K562 (cell line): ENCODE measurements at regions not wholly inside any gene's neighbourhood (a gene's known extent, or its start where the extent isn't known, plus 50 kb on each side); places are given as distances from the start of the nearest gene placed in this dataset.

Experiments
- ARHGAP35 ChIP-seq: fragments of 450-650 bp; IDR thresholded peaks from 2 replicates; pipeline ENCODE4 v1.6.1; 2018; ENCODE audit not compliant: partially characterized antibody
- ATF1 ChIP-seq, 2 experiments: fragments of 450-650 bp in 1 of 2; IDR thresholded peaks; 2 replicates each; pipeline ENCODE4 v1.6.1; 2016; ENCODE audit warnings: missing compliant biosample characterization in 1 of 2, missing genetic modification characterization in 1 of 2
- BRF1 ChIP-seq: IDR thresholded peaks from 3 replicates; pipeline ENCODE4 v1.6.1; 2011; ENCODE audit warnings: borderline replicate concordance, mild to moderate bottlenecking; ENCODE audit not compliant: insufficient read length; ENCODE audit errors: extremely low read depth
- CEBPB ChIP-seq: fragments of 450-650 bp; IDR thresholded peaks from 2 replicates; pipeline ENCODE4 v1.6.1; 2016; ENCODE audit warnings: missing genetic modification characterization, missing compliant biosample characterization
- CEBPG ChIP-seq, 3 experiments: fragments of 200-800 bp in 1 of 3; sonication (Bioruptor generic) in 1 of 3; sonication (generic) in 1 of 3; formaldehyde crosslinking in 1 of 3; IDR thresholded peaks in 2 of 3; conservative IDR thresholded peaks in 1 of 3; 2 replicates each; pipeline versions ENCODE4 v1.6.1 to v1.8.0; 2016 to 2022; ENCODE audit warnings: missing compliant biosample characterization in 2 of 3, missing genetic modification characterization in 2 of 3, mild to moderate bottlenecking in 1 of 3, missing genetic modification reagents in 1 of 3
- CREM ChIP-seq: IDR thresholded peaks from 2 replicates; pipeline ENCODE4 v1.6.1; 2014; ENCODE audit warnings: antibody characterized with exemption, low read depth
- FOS ChIP-seq: IDR thresholded peaks from 3 replicates; pipeline ENCODE4 v1.6.1; 2011; ENCODE audit not compliant: insufficient read length; ENCODE audit errors: extremely low read depth
- HNRNPLL ChIP-seq: fragments of 200-400 bp; formaldehyde crosslinking; IDR thresholded peaks from 2 replicates; pipeline ENCODE4 v1.6.1; 2017; ENCODE audit warnings: low read length, low read depth, mild to moderate bottlenecking; ENCODE audit not compliant: poor library complexity, severe bottlenecking
- HNRNPUL1 ChIP-seq: fragments of 200-400 bp; formaldehyde crosslinking; IDR thresholded peaks from 2 replicates; pipeline ENCODE4 v1.6.1; 2017; ENCODE audit warnings: low read length
- KLF1 ChIP-seq: fragments of 450-650 bp; IDR thresholded peaks from 2 replicates; pipeline ENCODE4 v1.6.1; 2016; ENCODE audit warnings: missing genetic modification characterization, missing compliant biosample characterization
- MAFK ChIP-seq: IDR thresholded peaks from 2 replicates; pipeline ENCODE4 v1.6.1; 2011; ENCODE audit warnings: low read length, improper control_type of control experiment
- NR2C1 ChIP-seq, 2 experiments: fragments of 450-650 bp; IDR thresholded peaks; 2 replicates each; pipeline ENCODE4 v1.6.1; 2017; ENCODE audit warnings: mild to moderate bottlenecking in 2 of 2, antibody characterized with exemption in 1 of 2, inconsistent platforms in 1 of 2, missing compliant biosample characterization in 1 of 2, missing genetic modification characterization in 1 of 2
- TEAD2 ChIP-seq: fragments of 450-650 bp; IDR thresholded peaks from 2 replicates; pipeline ENCODE4 v1.6.1; 2016; ENCODE audit warnings: missing genetic modification characterization, control low read depth, missing compliant biosample characterization
- TRIM24 ChIP-seq, 2 experiments: fragments of 450-650 bp; IDR thresholded peaks; 2 replicates each; pipeline ENCODE4 v1.6.1; 2016
- ZC3H11A ChIP-seq: IDR thresholded peaks from 2 replicates; pipeline ENCODE4 v1.6.1; 2012; ENCODE audit warnings: low read depth, low read length, improper control_type of control experiment
- ZFX ChIP-seq: sonication (generic); formaldehyde crosslinking; IDR thresholded peaks from 2 replicates; pipeline ENCODE4 v1.8.0; 2022; ENCODE audit warnings: mild to moderate bottlenecking, missing genetic modification reagents, moderate library complexity
- ZNF184 ChIP-seq: sonication (generic); formaldehyde crosslinking; IDR thresholded peaks from 2 replicates; pipeline ENCODE4 v1.5.0; 2020; ENCODE audit warnings: missing genetic modification reagents
- ZNF197 ChIP-seq: fragments of 200-800 bp; sonication (Bioruptor generic); IDR thresholded peaks from 2 replicates; pipeline ENCODE4 v1.6.1; 2016; ENCODE audit warnings: low read depth, missing genetic modification characterization, missing compliant biosample characterization
- ZNF324 ChIP-seq: fragments of 250-450 bp; sonication (Bioruptor Pico); IDR thresholded peaks from 2 replicates; pipeline ENCODE4 v1.4.0; 2020; ENCODE audit warnings: mild to moderate bottlenecking
- ZNF551 ChIP-seq: fragments of 250-450 bp; sonication (Bioruptor Pico); IDR thresholded peaks from 2 replicates; pipeline ENCODE4 v1.5.0; 2021; ENCODE audit warnings: mild to moderate bottlenecking, moderate library complexity
- ZNF584 ChIP-seq: fragments of 200-800 bp; sonication (Bioruptor generic); IDR thresholded peaks from 2 replicates; pipeline ENCODE4 v1.6.1; 2016; ENCODE audit warnings: low read depth, mild to moderate bottlenecking, missing genetic modification characterization, missing compliant biosample characterization
- ZNF644 ChIP-seq: fragments of 200-800 bp; sonication (Bioruptor generic); IDR thresholded peaks from 2 replicates; pipeline ENCODE4 v1.6.1; 2016; ENCODE audit warnings: low read depth, missing genetic modification characterization, missing compliant biosample characterization
- ZNF764 ChIP-seq: fragments of 250-450 bp; sonication (Bioruptor Pico); IDR thresholded peaks from 2 replicates; pipeline ENCODE4 v1.4.0; 2020; ENCODE audit warnings: low read depth, mild to moderate bottlenecking, moderate library complexity
- TF ChIP-seq, protein P1 (sequence below): fragments of 450-650 bp; formaldehyde crosslinking; IDR thresholded peaks from 2 replicates; pipeline ENCODE4 v1.4.0; 2022; ENCODE audit warnings: mild to moderate bottlenecking, moderate library complexity
- TF ChIP-seq, protein P2 (sequence below): fragments of 250-450 bp; sonication (Bioruptor Pico); IDR thresholded peaks from 2 replicates; pipeline ENCODE4 v1.8.0; 2021; ENCODE audit warnings: moderate library complexity, mild to moderate bottlenecking, inconsistent platforms
- TF ChIP-seq, protein P3 (sequence below): sonication (generic); formaldehyde crosslinking; IDR thresholded peaks from 2 replicates; pipeline ENCODE4 v1.8.0; 2022; ENCODE audit warnings: mild to moderate bottlenecking, low read depth, missing genetic modification reagents

DNA sequence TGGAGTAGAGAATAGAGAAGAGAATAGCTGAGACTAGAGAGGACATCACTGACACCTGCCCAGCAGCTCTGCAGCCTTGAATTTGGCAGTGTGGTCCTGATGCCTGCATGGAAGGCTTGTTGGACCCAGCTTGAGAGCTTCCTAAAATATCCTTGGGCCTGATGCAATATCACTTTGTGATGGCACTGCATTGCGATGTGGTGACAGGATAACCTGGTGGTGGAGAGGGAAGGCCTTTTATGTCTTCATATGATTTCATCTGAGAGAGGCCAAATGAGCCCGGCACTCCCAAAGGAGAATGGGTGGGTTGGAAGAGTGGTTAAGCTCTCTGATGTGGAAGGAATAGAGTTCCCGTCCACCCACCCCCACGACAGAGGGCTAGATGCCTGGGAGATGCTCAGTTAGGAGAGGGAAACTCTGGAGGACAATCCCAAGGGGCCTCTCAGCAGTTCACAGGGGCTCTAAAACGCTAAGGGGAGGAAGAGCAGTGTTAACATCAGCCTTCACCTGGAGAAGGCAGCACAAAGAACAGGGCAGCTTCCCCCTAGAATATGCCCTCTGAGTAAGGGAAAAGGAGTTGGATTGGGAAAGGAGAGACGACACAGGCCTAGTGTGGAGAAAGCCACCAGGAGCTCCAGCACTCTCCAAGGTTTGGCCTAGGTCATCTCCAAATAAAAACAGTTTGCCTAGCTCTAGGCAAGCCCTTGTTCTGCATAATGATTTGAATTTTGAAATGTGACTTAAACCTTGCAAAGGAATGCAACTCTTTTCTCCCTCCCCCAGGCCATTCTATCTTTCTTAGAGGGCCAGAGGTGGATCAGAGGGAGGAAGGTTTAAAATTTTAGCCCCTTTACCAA lies 99.8 kb upstream of the SSBP2 start (continued):
- TF ChIP-seq, protein P1, sequence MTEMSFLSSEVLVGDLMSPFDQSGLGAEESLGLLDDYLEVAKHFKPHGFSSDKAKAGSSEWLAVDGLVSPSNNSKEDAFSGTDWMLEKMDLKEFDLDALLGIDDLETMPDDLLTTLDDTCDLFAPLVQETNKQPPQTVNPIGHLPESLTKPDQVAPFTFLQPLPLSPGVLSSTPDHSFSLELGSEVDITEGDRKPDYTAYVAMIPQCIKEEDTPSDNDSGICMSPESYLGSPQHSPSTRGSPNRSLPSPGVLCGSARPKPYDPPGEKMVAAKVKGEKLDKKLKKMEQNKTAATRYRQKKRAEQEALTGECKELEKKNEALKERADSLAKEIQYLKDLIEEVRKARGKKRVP = peak; percentile 62; the same call in 1 of the 2 replicates
- TF ChIP-seq TRIM24 (IDR thresholded peaks at IDR 0.05) = no peak
- TF ChIP-seq TEAD2 = no peak
- TF ChIP-seq ZNF184 = no peak
- TF ChIP-seq BRF1 = no peak
- TF ChIP-seq MAFK = no peak
- no peak for TF ChIP-seq ZNF764
- no peak for TF ChIP-seq KLF1
- TF ChIP-seq, protein P2, sequence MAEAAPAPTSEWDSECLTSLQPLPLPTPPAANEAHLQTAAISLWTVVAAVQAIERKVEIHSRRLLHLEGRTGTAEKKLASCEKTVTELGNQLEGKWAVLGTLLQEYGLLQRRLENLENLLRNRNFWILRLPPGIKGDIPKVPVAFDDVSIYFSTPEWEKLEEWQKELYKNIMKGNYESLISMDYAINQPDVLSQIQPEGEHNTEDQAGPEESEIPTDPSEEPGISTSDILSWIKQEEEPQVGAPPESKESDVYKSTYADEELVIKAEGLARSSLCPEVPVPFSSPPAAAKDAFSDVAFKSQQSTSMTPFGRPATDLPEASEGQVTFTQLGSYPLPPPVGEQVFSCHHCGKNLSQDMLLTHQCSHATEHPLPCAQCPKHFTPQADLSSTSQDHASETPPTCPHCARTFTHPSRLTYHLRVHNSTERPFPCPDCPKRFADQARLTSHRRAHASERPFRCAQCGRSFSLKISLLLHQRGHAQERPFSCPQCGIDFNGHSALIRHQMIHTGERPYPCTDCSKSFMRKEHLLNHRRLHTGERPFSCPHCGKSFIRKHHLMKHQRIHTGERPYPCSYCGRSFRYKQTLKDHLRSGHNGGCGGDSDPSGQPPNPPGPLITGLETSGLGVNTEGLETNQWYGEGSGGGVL (CRISPR knock-in tag) = no peak
- no peak for TF ChIP-seq ZNF197 (CRISPR knock-in tag)
- TF ChIP-seq ZNF551 = no peak
- TF ChIP-seq ZNF324 (CRISPR knock-in tag) = 0 out of 2 replicates have a peak, but pooled peaks have one; percentile 8
- no peak for TF ChIP-seq ZNF644 (tag)
- TF ChIP-seq ZFX (CRISPR knock-in tag) = peak; percentile 50
- no peak for TF ChIP-seq ARHGAP35
- TF ChIP-seq, protein P3, sequence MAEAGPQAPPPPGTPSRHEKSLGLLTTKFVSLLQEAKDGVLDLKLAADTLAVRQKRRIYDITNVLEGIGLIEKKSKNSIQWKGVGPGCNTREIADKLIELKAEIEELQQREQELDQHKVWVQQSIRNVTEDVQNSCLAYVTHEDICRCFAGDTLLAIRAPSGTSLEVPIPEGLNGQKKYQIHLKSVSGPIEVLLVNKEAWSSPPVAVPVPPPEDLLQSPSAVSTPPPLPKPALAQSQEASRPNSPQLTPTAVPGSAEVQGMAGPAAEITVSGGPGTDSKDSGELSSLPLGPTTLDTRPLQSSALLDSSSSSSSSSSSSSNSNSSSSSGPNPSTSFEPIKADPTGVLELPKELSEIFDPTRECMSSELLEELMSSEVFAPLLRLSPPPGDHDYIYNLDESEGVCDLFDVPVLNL (CRISPR knock-in tag) = no peak
- TF ChIP-seq CEBPB (tag) = peak; percentile 63
- no peak for TF ChIP-seq HNRNPLL
- TF ChIP-seq ZNF584 (CRISPR knock-in tag) = no peak
- TF ChIP-seq HNRNPUL1 = no peak
- no peak for TF ChIP-seq CREM
- TF ChIP-seq FOS = no peak
- TF ChIP-seq ZC3H11A = no peak
- TF ChIP-seq ATF1 (CRISPR knock-in tag; IDR thresholded peaks at IDR 0.05) = no peak
- TF ChIP-seq ATF1 (tag; IDR thresholded peaks at IDR 0.05) = no peak
- peak; percentile 85 for TF ChIP-seq CEBPG (CRISPR knock-in tag; IDR thresholded peaks at IDR 0.05)
- peak; percentile 72 to 80; a peak in 3 of 4 replicates for TF ChIP-seq CEBPG (tag; conservative IDR thresholded peaks at IDR 0.05 in 1 of 2, IDR thresholded peaks at IDR 0.05 in 1 of 2)
- no peak for TF ChIP-seq NR2C1 (IDR thresholded peaks at IDR 0.05)
- TF ChIP-seq NR2C1 (tag; IDR thresholded peaks at IDR 0.05) = no peak
